Gastroesophageal sphincter (tissue), 4 donors: ENCODE measurements at regions not wholly inside any gene's neighbourhood (a gene's known extent, or its start where the extent isn't known, plus 50 kb on each side); places are given as distances from the start of the nearest gene placed in this dataset.

Source experiments
- ATAC-seq: fragments of 150-250 bp; one replicate; pipeline ENCODE4 v1.9.1; 2016; ENCODE audit warnings: mild to moderate bottlenecking, moderate library complexity
- H3K27ac ChIP-seq, 4 donors: fragments of 200-600 bp; sonication (generic) in 3 of 4; 1 replicate in 3 of 4; 2 replicates in 1 of 4; pipeline ENCODE4 v1.5.1; 2016 to 2019
- H3K27me3 ChIP-seq: fragments of 200-600 bp; sonication (generic); one replicate; pipeline ENCODE4 v1.5.1; 2019
- H3K36me3 ChIP-seq, 2 donors: fragments of 200-600 bp; sonication (generic); one replicate each; pipeline ENCODE4 v1.5.1; 2019; ENCODE audit warnings: control low read depth in 1 of 2
- H3K4me1 ChIP-seq, 3 donors: fragments of 200-600 bp; sonication (generic); 1 replicate in 2 of 3; 2 replicates in 1 of 3; pipeline ENCODE4 v1.5.1; 2016 to 2019; ENCODE audit warnings: control low read depth in 2 of 3
- H3K4me3 ChIP-seq, 2 donors: fragments of 200-600 bp; sonication (generic); one replicate each; pipeline ENCODE4 v1.5.1; 2019; ENCODE audit warnings: mild to moderate bottlenecking in 1 of 2, moderate library complexity in 1 of 2
- H3K9me3 ChIP-seq, 3 donors: fragments of 200-600 bp; sonication (generic); one replicate each; pipeline ENCODE4 v1.5.1; 2017 to 2019; ENCODE audit warnings: control low read depth in 2 of 3
- CTCF ChIP-seq, 4 experiments: fragments of 200-600 bp in 2 of 4; fragments of 450-650 bp in 2 of 4; sonication (generic) in 1 of 4; IDR thresholded peaks; one replicate each; pipeline ENCODE4 v1.5.1; 2017 to 2019; ENCODE audit warnings: antibody characterized with exemption in 4 of 4, mild to moderate bottlenecking in 2 of 4, moderate library complexity in 2 of 4
- EP300 ChIP-seq: sonication (generic); formaldehyde crosslinking; IDR thresholded peaks from one replicate; pipeline ENCODE4 v1.6.1; 2017; ENCODE audit warnings: antibody characterized with exemption, mild to moderate bottlenecking
- POLR2A ChIP-seq, 2 donors: fragments of 450-650 bp; IDR thresholded peaks; one replicate each; pipeline ENCODE4 v1.6.1; 2017; ENCODE audit warnings: antibody characterized with exemption in 2 of 2, mild to moderate bottlenecking in 2 of 2, moderate library complexity in 1 of 2
- POLR2AphosphoS5 ChIP-seq: sonication (generic); formaldehyde crosslinking; IDR thresholded peaks from one replicate; pipeline ENCODE4 v1.6.1; 2017; ENCODE audit warnings: antibody characterized with exemption
- WGBS, 2 donors: methylation state at CpG; one replicate each; pipeline ENCODE4 v1.1.5; 2018; ENCODE audit warnings: low coverage in 1 of 2; 5-methylcytosine and 5-hydroxymethylcytosine counted together

GRCh38 chr10:55740110-55740509 lies 620.9 kb downstream of the ZWINT start:
- no peak overlapping the region for H3K4me3 ChIP-seq
- TF ChIP-seq POLR2A (IDR thresholded peaks at IDR 0.05) = no peak
- TF ChIP-seq CTCF (IDR thresholded peaks at IDR 0.05) = no peak
- TF ChIP-seq POLR2AphosphoS5 = no peak
- TF ChIP-seq EP300 = no peak
- H3K36me3 ChIP-seq = no peaks in the 10 kb centered on the region
- H3K4me1 ChIP-seq = no peaks in the 10 kb centered on the region
- ATAC-seq = no peak
- no peaks in the 10 kb centered on the region for H3K27me3 ChIP-seq
- WGBS, 2 donors = 87 to 89% methylated on average over 2 of the region's 2 CpGs
- no peaks in the 10 kb centered on the region for H3K9me3 ChIP-seq
- H3K27ac ChIP-seq = no peak overlapping the region

GRCh38 chr10:55734112-55734511 lies 626.9 kb downstream of the ZWINT start:
- Histone ChIP-seq H3K9me3 (no peaks in the 10 kb centered on the region), H3K4me3 (no peak overlapping the region), H3K27ac (no peak overlapping the region), H3K27me3 (no peaks in the 10 kb centered on the region), H3K4me1 (no peaks in the 10 kb centered on the region), H3K36me3 (no peaks in the 10 kb centered on the region)
- WGBS, 2 donors = 51 to 55% methylated on average over 2 of the region's 2 CpGs
- no peak for ATAC-seq
- TF ChIP-seq POLR2A (IDR thresholded peaks at IDR 0.05) (no peak), POLR2AphosphoS5 (no peak), CTCF (IDR thresholded peaks at IDR 0.05) (no peak), EP300 (no peak)

DNA sequence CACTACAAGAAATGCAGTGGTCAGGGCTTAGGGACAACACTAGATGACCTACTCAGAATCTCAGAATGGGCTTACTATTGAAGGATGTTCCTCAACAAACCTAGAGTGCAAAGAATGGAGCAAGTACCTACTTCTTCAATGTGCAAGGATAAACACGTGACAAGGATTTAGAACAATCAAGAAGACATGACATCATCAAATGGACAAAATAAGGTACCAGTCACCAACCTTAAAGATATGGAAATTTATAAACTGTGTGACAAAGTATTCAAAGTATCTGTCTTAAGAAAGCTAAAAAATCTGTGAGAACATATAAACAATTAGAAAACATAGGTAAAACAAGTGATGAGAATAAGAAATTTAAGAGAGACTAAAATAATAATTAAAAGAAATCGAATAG lies 656.1 kb downstream of the ZWINT start:
- H3K27ac ChIP-seq = no peak overlapping the region
- WGBS, 2 donors = 67 to 76% methylated on average over 2 of the region's 2 CpGs

DNA sequence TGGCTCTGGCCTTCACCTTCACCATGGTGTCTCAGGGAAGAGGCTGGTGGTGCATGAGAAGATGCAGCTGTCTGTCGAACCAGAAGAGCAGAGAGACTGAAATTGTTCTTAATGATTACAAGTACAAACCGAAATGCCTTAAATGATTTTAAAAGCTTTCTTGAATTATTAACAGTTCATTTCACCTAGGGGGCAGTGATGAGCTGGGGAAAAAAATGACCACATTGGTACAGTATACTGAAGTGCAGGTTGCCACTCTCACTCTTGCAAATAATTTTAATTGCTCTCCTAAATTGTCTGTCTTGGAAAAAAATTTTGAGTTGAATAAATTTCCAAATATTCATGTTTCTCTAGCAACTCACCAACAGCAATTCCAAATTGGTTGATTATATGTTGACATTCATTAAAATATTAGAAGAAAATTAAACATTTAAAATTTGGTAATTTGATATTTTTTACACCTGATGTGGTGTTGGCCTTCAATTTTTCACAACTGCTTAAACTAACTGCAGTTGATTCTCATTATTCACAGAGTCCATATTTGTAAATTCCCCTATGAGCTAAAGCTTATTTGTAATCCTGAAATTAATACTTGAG lies 692.6 kb downstream of the ZWINT start:
- no peaks in the 10 kb centered on the region for H3K4me1 ChIP-seq
- H3K36me3 ChIP-seq = no peaks in the 10 kb centered on the region
- no peak overlapping the region for H3K4me3 ChIP-seq
- H3K27me3 ChIP-seq = peaks cover 2% of the 10 kb centered on the region
- TF ChIP-seq EP300 (no peak), CTCF (IDR thresholded peaks at IDR 0.05) (no peak), POLR2A (IDR thresholded peaks at IDR 0.05) (no peak), POLR2AphosphoS5 (no peak)
- H3K9me3 ChIP-seq = no peaks in the 10 kb centered on the region
- H3K27ac ChIP-seq = no peak overlapping the region
- ATAC-seq = no peak
- 62 to 64% methylated on average over 2 of the region's 2 CpGs for WGBS, 2 donors

More for the DNA sequence above, 656.1 kb downstream of the ZWINT start:
- no peaks in the 10 kb centered on the region for H3K36me3 ChIP-seq
- no peaks in the 10 kb centered on the region for H3K9me3 ChIP-seq
- TF ChIP-seq CTCF (IDR thresholded peaks at IDR 0.05) (no peak), POLR2AphosphoS5 (no peak), EP300 (no peak), POLR2A (IDR thresholded peaks at IDR 0.05) (no peak)
- H3K4me1 ChIP-seq = no peaks in the 10 kb centered on the region
- H3K4me3 ChIP-seq = no peak overlapping the region
- no peaks in the 10 kb centered on the region for H3K27me3 ChIP-seq
- ATAC-seq = no peak

DNA sequence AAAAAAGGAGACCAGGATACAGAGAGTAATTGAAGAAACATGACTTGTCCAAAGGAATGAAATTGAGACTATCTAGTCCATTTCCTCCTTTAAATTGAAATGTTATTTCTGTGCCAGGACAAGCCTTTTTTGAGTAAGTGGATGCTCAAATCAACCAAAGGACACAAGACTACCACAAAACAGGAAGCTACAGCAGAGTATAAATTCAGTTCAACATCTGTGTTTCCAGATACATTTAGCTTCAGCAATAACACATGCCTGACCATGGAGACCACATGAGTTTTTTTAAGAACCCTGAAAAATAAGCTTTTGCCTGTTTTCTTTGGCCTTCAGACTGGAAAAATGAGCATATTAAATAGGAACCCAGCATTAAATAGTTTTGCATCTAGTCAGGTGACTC lies 707.5 kb downstream of the ZWINT start:
- TF ChIP-seq EP300 (no peak), POLR2AphosphoS5 (no peak), POLR2A (IDR thresholded peaks at IDR 0.05) (no peak)
- H3K27ac ChIP-seq = no peak overlapping the region
- ATAC-seq = no peak

More for the DNA sequence above, 707.5 kb downstream of the ZWINT start:
- no peak overlapping the region for H3K4me3 ChIP-seq
- H3K4me1 ChIP-seq = no peaks in the 10 kb centered on the region
- H3K36me3 ChIP-seq = no peaks in the 10 kb centered on the region
- no peaks in the 10 kb centered on the region for H3K27me3 ChIP-seq
- no peaks in the 10 kb centered on the region for H3K9me3 ChIP-seq
